SJSA1 (cell line): ENCODE measurements at regions not wholly inside any gene's neighbourhood (a gene's known extent, or its start where the extent isn't known, plus 50 kb on each side); places are given as distances from the start of the nearest gene placed in this dataset.
"Not testable (repeated sequence)": the region's sequence is repeated elsewhere in the genome, so short reads cannot be mapped to it uniquely, and the experiment has no call there.

Source experiments
- DNase-seq, 2 experiments: peaks; one replicate each; pipeline ENCODE4 v3.0.0-alpha.2; 2015 to 2020; ENCODE audit warnings: low spot score in 2 of 2, low read depth in 1 of 2
- H3K27ac ChIP-seq: fragments of 250-450 bp; sonication (Bioruptor Pico); 2 replicates; pipeline ENCODE4 v1.5.1; 2020; ENCODE audit warnings: mild to moderate bottlenecking, moderate library complexity
- H3K27me3 ChIP-seq: fragments of 250-450 bp; sonication (Bioruptor Pico); replicated peaks from 2 replicates; pipeline ENCODE4 v1.5.1; 2020; ENCODE audit warnings: mild to moderate bottlenecking, moderate library complexity
- H3K36me3 ChIP-seq: fragments of 250-450 bp; sonication (Bioruptor Pico); 2 replicates; pipeline ENCODE4 v1.5.1; 2020; ENCODE audit warnings: mild to moderate bottlenecking
- H3K4me1 ChIP-seq: fragments of 250-450 bp; sonication (Bioruptor Pico); replicated peaks from 2 replicates; pipeline ENCODE4 v1.6.1; 2021; ENCODE audit warnings: mild to moderate bottlenecking
- H3K4me3 ChIP-seq: fragments of 250-450 bp; sonication (Bioruptor Pico); 2 replicates; pipeline ENCODE4 v1.5.1; 2020; ENCODE audit warnings: mild to moderate bottlenecking
- H3K9me3 ChIP-seq: fragments of 250-450 bp; sonication (Bioruptor Pico); replicated peaks from 2 replicates; pipeline ENCODE4 v1.5.1; 2020; ENCODE audit warnings: mild to moderate bottlenecking

- no peak overlapping the region for H3K4me3 ChIP-seq
- no peaks in the 10 kb centered on the region for H3K27me3 ChIP-seq
- H3K27ac ChIP-seq: no peak overlapping the region
- H3K36me3 ChIP-seq: no peaks in the 10 kb centered on the region
- no peaks in the 10 kb centered on the region for H3K9me3 ChIP-seq
- no peaks in the 10 kb centered on the region for H3K4me1 ChIP-seq
- no peak for DNase-seq
Observed at GRCh38 chr5:114719268-114719667, 357.4 kb downstream of the KCNN2 start.

GRCh38 chr5:114716955-114717354 is 355.1 kb downstream of the KCNN2 start:
- H3K27ac ChIP-seq: no peak overlapping the region
- H3K36me3 ChIP-seq: no peaks in the 10 kb centered on the region
- H3K27me3 ChIP-seq: no peaks in the 10 kb centered on the region
- H3K4me3 ChIP-seq: no peak overlapping the region
- DNase-seq: no peak
- no peaks in the 10 kb centered on the region for H3K9me3 ChIP-seq
- H3K4me1 ChIP-seq: no peaks in the 10 kb centered on the region

GRCh38 chr5:114704225-114704893 is 342.5 kb downstream of the KCNN2 start:
- H3K9me3 ChIP-seq, DNase-seq, H3K27ac ChIP-seq, H3K4me3 ChIP-seq, H3K4me1 ChIP-seq, H3K36me3 ChIP-seq, H3K27me3 ChIP-seq: not testable (repeated sequence)

- no peaks in the 10 kb centered on the region for H3K27me3 ChIP-seq
- no peaks in the 10 kb centered on the region for H3K36me3 ChIP-seq
- DNase-seq: no peak
- no peak overlapping the region for H3K27ac ChIP-seq
- H3K9me3 ChIP-seq: no peaks in the 10 kb centered on the region
- H3K4me1 ChIP-seq: no peaks in the 10 kb centered on the region
- H3K4me3 ChIP-seq: no peak overlapping the region
Observed at GRCh38 chr5:114702731-114703130, 340.9 kb downstream of the KCNN2 start.

GRCh38 chr5:114702136-114702535 is 340.3 kb downstream of the KCNN2 start:
- no peak overlapping the region for H3K4me3 ChIP-seq
- H3K36me3 ChIP-seq: no peaks in the 10 kb centered on the region
- H3K4me1 ChIP-seq: no peaks in the 10 kb centered on the region

GRCh38 chr5:114700823-114701222 is 339.0 kb downstream of the KCNN2 start:
- Histone ChIP-seq H3K27me3 (no peaks in the 10 kb centered on the region), H3K36me3 (no peaks in the 10 kb centered on the region), H3K27ac (no peak overlapping the region), H3K4me3 (no peak overlapping the region), H3K4me1 (no peaks in the 10 kb centered on the region), H3K9me3 (no peaks in the 10 kb centered on the region)
- DNase-seq: no peak

More at GRCh38 chr5:114702136-114702535, 340.3 kb downstream of the KCNN2 start:
- Histone ChIP-seq H3K27ac (no peak overlapping the region), H3K9me3 (no peaks in the 10 kb centered on the region), H3K27me3 (no peaks in the 10 kb centered on the region)
- DNase-seq: no peak

- H3K27me3 ChIP-seq: no peaks in the 10 kb centered on the region
- no peak overlapping the region for H3K27ac ChIP-seq
- H3K4me3 ChIP-seq: no peak overlapping the region
- DNase-seq: no peak
- H3K36me3 ChIP-seq: no peaks in the 10 kb centered on the region
- no peaks in the 10 kb centered on the region for H3K4me1 ChIP-seq
- no peaks in the 10 kb centered on the region; the same call in 1 of the 2 replicates for H3K9me3 ChIP-seq
Observed at GRCh38 chr5:114695292-114695904, 333.5 kb downstream of the KCNN2 start.

GRCh38 chr5:114686356-114686755 is 324.5 kb downstream of the KCNN2 start:
- H3K4me1 ChIP-seq: no peaks in the 10 kb centered on the region
- no peak for DNase-seq
- H3K9me3 ChIP-seq: no peaks in the 10 kb centered on the region
- no peaks in the 10 kb centered on the region for H3K27me3 ChIP-seq
- H3K27ac ChIP-seq: no peak overlapping the region
- H3K36me3 ChIP-seq: no peaks in the 10 kb centered on the region
- H3K4me3 ChIP-seq: no peak overlapping the region

- H3K4me3 ChIP-seq: no peak overlapping the region
- no peaks in the 10 kb centered on the region for H3K27me3 ChIP-seq
- H3K9me3 ChIP-seq: no peaks in the 10 kb centered on the region
- no peak for DNase-seq
- H3K4me1 ChIP-seq: no peaks in the 10 kb centered on the region
- no peak overlapping the region for H3K27ac ChIP-seq
- no peaks in the 10 kb centered on the region for H3K36me3 ChIP-seq
Observed at GRCh38 chr5:114678778-114679177, 316.9 kb downstream of the KCNN2 start.

- no peak overlapping the region for H3K27ac ChIP-seq
- H3K4me3 ChIP-seq: no peak overlapping the region
- H3K9me3 ChIP-seq: peaks cover 3% of the 10 kb centered on the region; the same call in 1 of the 2 replicates
Observed at GRCh38 chr5:114665551-114665950, 303.7 kb downstream of the KCNN2 start.

GRCh38 chr5:114660791-114661190 is 298.9 kb downstream of the KCNN2 start:
- Histone ChIP-seq H3K36me3 (no peaks in the 10 kb centered on the region), H3K4me1 (no peaks in the 10 kb centered on the region), H3K27me3 (no peaks in the 10 kb centered on the region), H3K4me3 (no peak overlapping the region), H3K27ac (no peak overlapping the region), H3K9me3 (no peaks in the 10 kb centered on the region)
- no peak for DNase-seq

More at GRCh38 chr5:114665551-114665950, 303.7 kb downstream of the KCNN2 start:
- H3K27me3 ChIP-seq: no peaks in the 10 kb centered on the region
- no peaks in the 10 kb centered on the region for H3K4me1 ChIP-seq
- DNase-seq: no peak
- H3K36me3 ChIP-seq: no peaks in the 10 kb centered on the region

GRCh38 chr5:114658194-114658593 is 296.3 kb downstream of the KCNN2 start:
- H3K9me3 ChIP-seq: no peaks in the 10 kb centered on the region
- DNase-seq: no peak
- H3K4me3 ChIP-seq: no peak overlapping the region
- H3K27ac ChIP-seq: no peak overlapping the region
- no peaks in the 10 kb centered on the region for H3K36me3 ChIP-seq
- no peaks in the 10 kb centered on the region for H3K4me1 ChIP-seq
- H3K27me3 ChIP-seq: no peaks in the 10 kb centered on the region

- Histone ChIP-seq H3K9me3 (no peaks in the 10 kb centered on the region), H3K36me3 (no peaks in the 10 kb centered on the region), H3K4me1 (no peaks in the 10 kb centered on the region), H3K27ac (no peak overlapping the region), H3K27me3 (no peaks in the 10 kb centered on the region), H3K4me3 (no peak overlapping the region)
- no peak for DNase-seq
Observed at GRCh38 chr5:114657342-114658130, 295.7 kb downstream of the KCNN2 start.

- no peaks in the 10 kb centered on the region for H3K9me3 ChIP-seq
- H3K27ac ChIP-seq: no peak overlapping the region
- no peaks in the 10 kb centered on the region for H3K36me3 ChIP-seq
- H3K4me1 ChIP-seq: no peaks in the 10 kb centered on the region
- H3K27me3 ChIP-seq: no peaks in the 10 kb centered on the region
- no peak for DNase-seq
- H3K4me3 ChIP-seq: no peak overlapping the region
Observed at GRCh38 chr5:114649878-114650277, 288.0 kb downstream of the KCNN2 start.
